ENCODE measurements at regions not wholly inside any gene's neighbourhood (a gene's known extent, or its start where the extent isn't known, plus 50 kb on each side); places are given as distances from the start of the nearest gene placed in this dataset.

- TF ChIP-seq, protein P1, sequence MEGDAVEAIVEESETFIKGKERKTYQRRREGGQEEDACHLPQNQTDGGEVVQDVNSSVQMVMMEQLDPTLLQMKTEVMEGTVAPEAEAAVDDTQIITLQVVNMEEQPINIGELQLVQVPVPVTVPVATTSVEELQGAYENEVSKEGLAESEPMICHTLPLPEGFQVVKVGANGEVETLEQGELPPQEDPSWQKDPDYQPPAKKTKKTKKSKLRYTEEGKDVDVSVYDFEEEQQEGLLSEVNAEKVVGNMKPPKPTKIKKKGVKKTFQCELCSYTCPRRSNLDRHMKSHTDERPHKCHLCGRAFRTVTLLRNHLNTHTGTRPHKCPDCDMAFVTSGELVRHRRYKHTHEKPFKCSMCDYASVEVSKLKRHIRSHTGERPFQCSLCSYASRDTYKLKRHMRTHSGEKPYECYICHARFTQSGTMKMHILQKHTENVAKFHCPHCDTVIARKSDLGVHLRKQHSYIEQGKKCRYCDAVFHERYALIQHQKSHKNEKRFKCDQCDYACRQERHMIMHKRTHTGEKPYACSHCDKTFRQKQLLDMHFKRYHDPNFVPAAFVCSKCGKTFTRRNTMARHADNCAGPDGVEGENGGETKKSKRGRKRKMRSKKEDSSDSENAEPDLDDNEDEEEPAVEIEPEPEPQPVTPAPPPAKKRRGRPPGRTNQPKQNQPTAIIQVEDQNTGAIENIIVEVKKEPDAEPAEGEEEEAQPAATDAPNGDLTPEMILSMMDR (conservative IDR thresholded peaks at IDR 0.05; ENCODE audit: low read length): no peak
- TF ChIP-seq EZH2phosphoT487 (IDR thresholded peaks at IDR 0.05; ENCODE audit: borderline replicate concordance, low read depth, low read length): no peak
Observed at GRCh38 chr17:11182430-11182829, 58.6 kb upstream of the SHISA6 start.
